ENCODE measurements at regions not wholly inside any gene's neighbourhood (a gene's known extent, or its start where the extent isn't known, plus 50 kb on each side); places are given as distances from the start of the nearest gene placed in this dataset.

DNA sequence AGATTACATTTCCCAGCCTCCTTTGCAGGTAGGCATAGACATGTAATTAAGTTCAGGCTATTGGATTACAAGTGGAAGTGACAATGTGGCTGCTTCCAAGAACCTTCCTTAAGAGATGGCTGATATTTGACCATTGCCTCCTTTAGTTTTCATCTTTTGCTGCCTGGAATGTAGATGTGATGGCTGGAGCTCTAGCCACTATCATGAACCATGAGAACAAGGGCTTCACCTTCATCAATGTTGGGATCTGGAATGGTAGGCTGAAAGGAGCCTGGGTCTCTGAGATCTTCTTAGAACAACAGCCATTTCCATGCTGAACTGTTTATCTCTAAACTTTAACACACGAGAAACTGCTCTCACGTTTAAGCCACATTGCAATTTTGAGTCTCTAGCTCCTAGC lies 158.7 kb upstream of the ATP6AP2 start:
- TF ChIP-seq EP300 (IDR thresholded peaks at IDR 0.05; ENCODE audit: low read depth), result no peak
- TF ChIP-seq, protein P1, sequence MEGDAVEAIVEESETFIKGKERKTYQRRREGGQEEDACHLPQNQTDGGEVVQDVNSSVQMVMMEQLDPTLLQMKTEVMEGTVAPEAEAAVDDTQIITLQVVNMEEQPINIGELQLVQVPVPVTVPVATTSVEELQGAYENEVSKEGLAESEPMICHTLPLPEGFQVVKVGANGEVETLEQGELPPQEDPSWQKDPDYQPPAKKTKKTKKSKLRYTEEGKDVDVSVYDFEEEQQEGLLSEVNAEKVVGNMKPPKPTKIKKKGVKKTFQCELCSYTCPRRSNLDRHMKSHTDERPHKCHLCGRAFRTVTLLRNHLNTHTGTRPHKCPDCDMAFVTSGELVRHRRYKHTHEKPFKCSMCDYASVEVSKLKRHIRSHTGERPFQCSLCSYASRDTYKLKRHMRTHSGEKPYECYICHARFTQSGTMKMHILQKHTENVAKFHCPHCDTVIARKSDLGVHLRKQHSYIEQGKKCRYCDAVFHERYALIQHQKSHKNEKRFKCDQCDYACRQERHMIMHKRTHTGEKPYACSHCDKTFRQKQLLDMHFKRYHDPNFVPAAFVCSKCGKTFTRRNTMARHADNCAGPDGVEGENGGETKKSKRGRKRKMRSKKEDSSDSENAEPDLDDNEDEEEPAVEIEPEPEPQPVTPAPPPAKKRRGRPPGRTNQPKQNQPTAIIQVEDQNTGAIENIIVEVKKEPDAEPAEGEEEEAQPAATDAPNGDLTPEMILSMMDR (IDR thresholded peaks at IDR 0.05), result no peak

All from transverse colon (tissue), 3 donors.